GM10266 (cell line): ENCODE measurements at regions not wholly inside any gene's neighbourhood (a gene's known extent, or its start where the extent isn't known, plus 50 kb on each side); places are given as distances from the start of the nearest gene placed in this dataset.
"Not testable (repeated sequence)": the region's sequence is repeated elsewhere in the genome, so short reads cannot be mapped to it uniquely, and the experiment has no call there.

Experiments
- DNase-seq: peaks from one replicate; pipeline ENCODE4 v3.0.0; 2012; ENCODE audit errors: extremely low spot score
- TF ChIP-seq, protein P1 (sequence below): IDR thresholded peaks from 2 replicates; pipeline ENCODE4 v1.5.1; 2012; ENCODE audit warnings: mild to moderate bottlenecking, low read depth; ENCODE audit not compliant: control insufficient read depth, insufficient read depth; ENCODE audit errors: missing control alignments

DNA sequence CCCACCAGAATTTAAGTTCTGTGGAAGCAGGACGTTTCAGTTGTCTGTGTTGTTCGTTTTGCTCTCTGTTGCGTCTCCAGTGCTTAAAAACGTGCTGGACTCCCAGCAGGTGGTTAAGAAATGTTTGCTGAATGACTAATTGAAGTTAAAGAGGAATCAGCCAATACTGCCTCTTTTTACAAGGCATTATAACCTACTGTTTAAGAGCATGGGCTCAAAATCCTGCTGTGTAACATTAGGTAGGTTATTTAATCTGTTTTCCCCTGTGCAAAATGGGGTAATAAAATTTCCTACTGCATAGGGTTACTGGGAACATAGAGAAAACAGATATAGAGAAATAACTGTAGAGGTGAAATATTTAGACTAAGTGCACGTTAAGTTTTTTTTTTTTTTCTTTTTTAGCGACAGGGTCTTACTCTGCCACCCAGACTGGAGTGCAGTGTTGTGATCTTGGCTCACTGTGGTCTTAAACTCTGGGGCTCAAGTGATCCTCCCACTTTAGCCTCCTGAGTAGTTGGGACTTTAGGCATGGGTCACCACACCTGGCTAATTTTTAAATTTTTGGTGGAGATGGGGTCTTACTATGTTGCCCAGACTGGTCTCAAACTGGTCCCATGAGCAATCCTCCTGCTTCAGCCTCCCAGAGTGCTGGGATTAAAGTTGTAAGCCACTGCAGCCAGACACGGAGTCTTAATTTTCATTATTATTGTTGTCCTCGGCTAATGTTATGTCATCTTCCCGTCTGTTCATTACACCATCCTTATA lies 139.4 kb upstream of the PRICKLE1 start:
- TF ChIP-seq, protein P1, sequence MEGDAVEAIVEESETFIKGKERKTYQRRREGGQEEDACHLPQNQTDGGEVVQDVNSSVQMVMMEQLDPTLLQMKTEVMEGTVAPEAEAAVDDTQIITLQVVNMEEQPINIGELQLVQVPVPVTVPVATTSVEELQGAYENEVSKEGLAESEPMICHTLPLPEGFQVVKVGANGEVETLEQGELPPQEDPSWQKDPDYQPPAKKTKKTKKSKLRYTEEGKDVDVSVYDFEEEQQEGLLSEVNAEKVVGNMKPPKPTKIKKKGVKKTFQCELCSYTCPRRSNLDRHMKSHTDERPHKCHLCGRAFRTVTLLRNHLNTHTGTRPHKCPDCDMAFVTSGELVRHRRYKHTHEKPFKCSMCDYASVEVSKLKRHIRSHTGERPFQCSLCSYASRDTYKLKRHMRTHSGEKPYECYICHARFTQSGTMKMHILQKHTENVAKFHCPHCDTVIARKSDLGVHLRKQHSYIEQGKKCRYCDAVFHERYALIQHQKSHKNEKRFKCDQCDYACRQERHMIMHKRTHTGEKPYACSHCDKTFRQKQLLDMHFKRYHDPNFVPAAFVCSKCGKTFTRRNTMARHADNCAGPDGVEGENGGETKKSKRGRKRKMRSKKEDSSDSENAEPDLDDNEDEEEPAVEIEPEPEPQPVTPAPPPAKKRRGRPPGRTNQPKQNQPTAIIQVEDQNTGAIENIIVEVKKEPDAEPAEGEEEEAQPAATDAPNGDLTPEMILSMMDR, result no peak
- DNase-seq, result no peak

DNA sequence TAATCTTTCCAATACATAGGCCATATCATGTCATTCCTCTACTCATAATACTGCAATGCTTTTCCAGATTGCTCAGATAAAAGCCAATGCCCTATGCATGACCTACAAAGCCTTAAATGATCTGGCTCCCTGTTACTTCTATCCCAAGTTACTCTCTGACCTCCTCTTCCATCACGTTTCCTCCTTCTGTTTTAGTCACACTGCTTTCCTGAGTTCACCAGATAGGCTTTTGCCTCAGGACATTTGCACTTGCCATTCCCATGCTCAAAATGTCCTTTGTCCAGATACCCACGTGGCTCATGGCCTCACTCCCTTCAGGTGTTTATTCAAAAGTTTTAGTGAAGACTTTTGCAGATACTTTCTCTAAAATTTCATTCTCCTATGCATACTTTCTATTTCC lies 138.7 kb upstream of the PRICKLE1 start:
- TF ChIP-seq, protein P1, result no peak
- no peak for DNase-seq

DNA sequence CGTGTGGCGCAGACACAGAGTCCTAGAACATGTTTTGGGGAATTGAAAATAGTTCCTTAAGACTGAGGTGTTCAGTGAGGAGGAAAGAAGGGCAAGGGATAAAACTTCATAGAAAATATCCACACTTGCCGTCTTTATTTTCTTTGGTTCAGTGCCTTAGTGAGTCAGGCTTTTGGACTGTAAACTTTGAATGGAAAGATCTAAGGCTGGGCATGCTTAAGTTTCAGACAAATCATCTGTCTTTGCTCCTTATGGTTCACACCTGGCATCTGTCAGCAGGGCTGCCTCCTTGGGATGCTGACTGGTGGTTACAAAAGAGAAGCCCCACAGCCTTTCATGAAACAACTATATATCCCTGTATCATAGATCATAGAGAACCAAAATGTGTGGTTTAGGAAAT lies 136.3 kb upstream of the PRICKLE1 start:
- TF ChIP-seq, protein P1, result no peak
- DNase-seq, result no peak

DNA sequence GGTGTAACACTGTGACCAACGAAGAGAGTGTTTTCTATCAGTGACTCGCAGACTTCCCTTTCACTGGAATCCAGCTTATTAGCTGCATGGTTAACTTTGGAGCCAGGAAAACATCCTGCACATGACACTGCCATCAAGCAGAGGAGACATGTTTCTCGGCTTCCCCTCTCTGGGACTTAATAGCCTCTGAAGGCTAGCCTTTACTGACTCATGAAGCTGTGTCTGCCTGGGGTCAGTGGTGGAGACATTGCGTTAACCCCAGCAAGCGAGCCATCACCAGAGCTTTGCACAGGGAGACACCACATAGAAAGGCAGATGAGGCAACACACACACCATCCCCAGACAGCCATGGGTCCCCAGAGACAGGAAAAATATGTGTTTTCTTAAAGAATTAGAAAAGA lies 126.9 kb upstream of the PRICKLE1 start:
- no peak for DNase-seq
- TF ChIP-seq, protein P1, result no peak

DNA sequence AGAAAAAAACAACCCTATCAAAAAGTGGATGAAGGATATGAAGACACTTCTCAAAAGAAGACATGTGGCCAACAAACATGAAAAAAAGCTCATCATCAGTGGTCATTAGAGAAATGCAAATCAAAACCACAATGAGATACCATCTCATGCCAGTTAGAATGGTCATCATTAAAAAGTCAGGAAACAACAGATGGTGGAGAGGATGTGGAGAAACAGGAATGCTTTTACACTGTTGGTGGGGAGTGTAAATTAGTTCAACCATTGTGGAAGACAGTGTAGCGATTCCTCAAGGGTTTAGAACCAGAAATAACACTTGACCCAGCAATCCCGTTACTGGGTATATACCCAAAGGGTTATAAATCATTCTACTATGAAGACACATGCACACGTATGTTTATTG lies 124.0 kb upstream of the PRICKLE1 start:
- not testable (repeated sequence) for DNase-seq

DNA sequence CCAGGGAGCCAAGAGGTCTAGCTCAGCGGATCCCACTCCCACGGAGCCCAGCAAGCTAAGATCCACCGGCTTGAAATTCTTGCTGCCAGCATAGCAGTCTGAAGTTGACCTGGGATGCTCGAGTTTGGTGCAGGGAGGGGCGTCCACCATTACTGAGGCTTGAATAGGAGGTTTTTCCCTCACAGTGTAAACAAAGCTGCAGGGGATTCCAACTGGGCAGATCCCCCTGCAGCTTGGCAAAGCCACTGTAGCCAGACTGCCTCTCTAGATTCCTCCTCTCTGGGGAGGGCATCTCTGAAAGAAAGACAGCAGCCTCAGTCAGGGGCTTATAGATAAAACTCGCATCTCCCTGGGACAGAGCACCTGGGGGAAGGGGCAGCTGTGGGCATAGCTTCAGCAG lies 118.8 kb upstream of the PRICKLE1 start:
- DNase-seq, result not testable (repeated sequence)

DNA sequence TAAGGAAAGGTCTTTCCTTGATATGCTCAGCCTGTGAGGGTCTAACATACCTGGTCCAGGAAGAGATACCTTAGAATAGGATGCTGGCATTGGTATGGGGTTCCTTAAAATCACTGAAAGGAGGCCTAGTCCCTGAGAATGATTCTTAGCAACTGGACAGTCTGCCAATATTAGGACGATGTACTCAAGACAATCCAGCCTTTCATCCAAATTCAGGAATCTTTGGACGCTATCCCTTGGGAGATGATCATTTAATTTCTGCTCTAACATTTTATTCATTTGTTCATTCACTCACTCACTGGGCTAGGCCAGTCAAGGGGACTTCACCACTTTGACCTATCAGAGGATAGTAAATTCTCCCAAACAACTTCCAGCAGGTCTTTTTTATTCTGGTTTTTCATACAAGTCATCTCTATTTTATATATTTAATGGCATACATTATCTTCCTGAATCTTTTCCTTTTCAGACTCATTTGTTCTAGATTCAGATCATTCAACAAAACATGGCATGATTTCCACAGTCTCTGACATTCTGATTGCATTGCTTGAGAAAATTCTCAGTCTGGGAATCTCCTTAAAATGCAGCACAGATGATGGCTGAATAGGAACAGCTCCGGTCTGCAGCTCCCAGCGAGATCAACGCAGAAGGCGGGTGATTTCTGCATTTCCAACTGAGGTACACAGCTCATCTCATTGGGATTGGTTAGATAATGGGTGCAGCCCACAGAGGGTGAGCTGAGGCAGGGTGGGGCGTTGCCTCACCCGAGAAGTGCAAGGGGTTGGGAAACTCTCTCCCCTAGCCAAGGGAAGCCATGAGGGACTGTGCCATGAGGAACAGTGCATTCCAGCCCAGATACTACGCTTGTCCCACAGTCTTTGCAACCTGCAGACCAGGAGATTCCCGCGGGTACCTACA lies 118.0 kb upstream of the PRICKLE1 start:
- TF ChIP-seq, protein P1, result no peak
- DNase-seq, result no peak

DNA sequence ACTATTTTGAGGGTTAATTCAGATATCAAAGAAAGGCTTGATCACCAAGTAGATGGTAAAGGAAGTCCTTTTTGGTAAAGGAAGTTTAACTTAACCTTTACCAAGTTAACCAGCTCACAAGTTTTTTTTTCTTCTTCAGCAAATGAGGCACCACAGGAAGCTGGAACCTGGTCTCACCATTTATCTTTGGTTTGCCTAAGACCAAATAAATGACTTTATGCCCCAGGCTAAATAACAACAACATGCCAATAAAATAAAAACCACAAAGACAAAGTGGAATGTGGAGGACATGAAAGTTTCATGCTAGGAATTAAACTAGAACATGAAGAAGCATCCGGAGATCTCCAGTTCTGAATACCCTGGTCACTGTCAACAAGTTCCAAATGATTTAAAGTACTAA lies 116.8 kb upstream of the PRICKLE1 start:
- TF ChIP-seq, protein P1, result no peak
- DNase-seq, result no peak
